Upper lobe of right lung (tissue), 1 donor: ENCODE measurements at regions not wholly inside any gene's neighbourhood (a gene's known extent, or its start where the extent isn't known, plus 50 kb on each side); places are given as distances from the start of the nearest gene placed in this dataset.
A peak's percentile ranks its signal among the peaks of the same experiment; 100 is the strongest.

Experiments
- ATAC-seq: fragments of 200-7000 bp; cut with Tn5 transposase; one replicate; pipeline ENCODE4 v1.9.1; 2020; ENCODE audit warnings: mild to moderate bottlenecking, moderate library complexity
- DNase-seq: peaks from one replicate; pipeline ENCODE4 v3.0.0-alpha.2; 2020
- H3K27ac ChIP-seq: fragments of 200-600 bp; one replicate; pipeline ENCODE4 v1.8.0; 2022
- H3K27me3 ChIP-seq: fragments of 200-600 bp; one replicate; pipeline ENCODE4 v1.8.0; 2022; ENCODE audit warnings: mild to moderate bottlenecking
- H3K36me3 ChIP-seq: fragments of 200-600 bp; one replicate; pipeline ENCODE4 v1.8.0; 2022
- H3K4me1 ChIP-seq: fragments of 200-600 bp; one replicate; pipeline ENCODE4 v1.8.0; 2022
- H3K4me3 ChIP-seq: fragments of 200-600 bp; one replicate; pipeline ENCODE4 v1.8.0; 2022; ENCODE audit warnings: mild to moderate bottlenecking
- H3K9me3 ChIP-seq: fragments of 200-600 bp; one replicate; pipeline ENCODE4 v1.8.0; 2022
- CTCF ChIP-seq: fragments of 200-600 bp; IDR thresholded peaks from one replicate; pipeline ENCODE4 v1.8.0; 2022; ENCODE audit warnings: antibody characterized with exemption
- intact Hi-C: fragments of 100-400 bp; cut with DNase I; formaldehyde crosslinking; loops from one replicate; pipeline ENCODE4 v1.11.0; 2022
- donor health status: DM: no; HTN: yes; CAD: no; lungs with severe emphysema.

- H3K36me3 ChIP-seq = no peaks in the 10 kb centered on the region
- no peak overlapping the region for H3K27ac ChIP-seq
- no peaks in the 10 kb centered on the region for H3K27me3 ChIP-seq
- no peaks in the 10 kb centered on the region for H3K9me3 ChIP-seq
- no peaks in the 10 kb centered on the region for H3K4me1 ChIP-seq
- ATAC-seq (no peak), DNase-seq (no peak)
- intact Hi-C loops = no loop called here
- H3K4me3 ChIP-seq = no peak overlapping the region
- TF ChIP-seq CTCF = no peak
Measured at GRCh38 chr3:95408464-95408862, 1345.6 kb downstream of the NSUN3 start.

GRCh38 chr3:95418251-95418650, 1355.4 kb downstream of the NSUN3 start:
- DNase-seq = no peak
- intact Hi-C loops = no loop called here
- Histone ChIP-seq H3K27ac (no peak overlapping the region), H3K9me3 (no peaks in the 10 kb centered on the region), H3K4me1 (no peaks in the 10 kb centered on the region), H3K4me3 (no peak overlapping the region), H3K36me3 (no peaks in the 10 kb centered on the region), H3K27me3 (no peaks in the 10 kb centered on the region)
- ATAC-seq = peak; percentile 26
- no peak for TF ChIP-seq CTCF

- ATAC-seq = no peak
- DNase-seq = no peak
- H3K9me3 ChIP-seq = no peaks in the 10 kb centered on the region
- no peak overlapping the region for H3K27ac ChIP-seq
- H3K36me3 ChIP-seq = no peaks in the 10 kb centered on the region
- no peak overlapping the region for H3K4me3 ChIP-seq
- no peaks in the 10 kb centered on the region for H3K27me3 ChIP-seq
- no peak for TF ChIP-seq CTCF
- intact Hi-C loops = no loop called here
- no peaks in the 10 kb centered on the region for H3K4me1 ChIP-seq
Measured at GRCh38 chr3:95424279-95424678, 1361.4 kb downstream of the NSUN3 start.

- intact Hi-C loops = no loop called here
- DNase-seq (no peak), ATAC-seq (no peak)
- H3K4me3 ChIP-seq = no peak overlapping the region
- no peaks in the 10 kb centered on the region for H3K27me3 ChIP-seq
- no peak overlapping the region for H3K27ac ChIP-seq
- no peak for TF ChIP-seq CTCF
- H3K9me3 ChIP-seq = no peaks in the 10 kb centered on the region
- no peaks in the 10 kb centered on the region for H3K4me1 ChIP-seq
- no peaks in the 10 kb centered on the region for H3K36me3 ChIP-seq
Measured at GRCh38 chr3:95434491-95434890, 1371.6 kb downstream of the NSUN3 start.

- ATAC-seq (no peak), DNase-seq (no peak)
- no peak overlapping the region for H3K27ac ChIP-seq
- H3K27me3 ChIP-seq = no peaks in the 10 kb centered on the region
- H3K9me3 ChIP-seq = no peaks in the 10 kb centered on the region
- H3K4me1 ChIP-seq = no peaks in the 10 kb centered on the region
- intact Hi-C loops = no loop called here
- H3K4me3 ChIP-seq = no peak overlapping the region
- TF ChIP-seq CTCF = no peak
- no peaks in the 10 kb centered on the region for H3K36me3 ChIP-seq
Measured at GRCh38 chr3:95437409-95437808, 1374.5 kb downstream of the NSUN3 start.

GRCh38 chr3:95438274-95438673, 1375.4 kb downstream of the NSUN3 start:
- no peaks in the 10 kb centered on the region for H3K4me1 ChIP-seq
- H3K36me3 ChIP-seq = no peaks in the 10 kb centered on the region
- H3K9me3 ChIP-seq = no peaks in the 10 kb centered on the region
- no peak for TF ChIP-seq CTCF
- H3K27ac ChIP-seq = no peak overlapping the region
- intact Hi-C loops = no loop called here
- no peaks in the 10 kb centered on the region for H3K27me3 ChIP-seq
- DNase-seq (no peak), ATAC-seq (no peak)
- no peak overlapping the region for H3K4me3 ChIP-seq
